GM18867 (cell line): ENCODE measurements at regions not wholly inside any gene's neighbourhood (a gene's known extent, or its start where the extent isn't known, plus 50 kb on each side); places are given as distances from the start of the nearest gene placed in this dataset.
"Not testable (repeated sequence)": the region's sequence is repeated elsewhere in the genome, so short reads cannot be mapped to it uniquely, and the experiment has no call there.

Experiments
- ATAC-seq: cut with Tn5 transposase; IDR thresholded peaks from one replicate; pipeline ENCODE4 v1.9.1; 2021; ENCODE audit warnings: mild to moderate bottlenecking, moderate library complexity; ENCODE audit not compliant: unreplicated experiment

DNA sequence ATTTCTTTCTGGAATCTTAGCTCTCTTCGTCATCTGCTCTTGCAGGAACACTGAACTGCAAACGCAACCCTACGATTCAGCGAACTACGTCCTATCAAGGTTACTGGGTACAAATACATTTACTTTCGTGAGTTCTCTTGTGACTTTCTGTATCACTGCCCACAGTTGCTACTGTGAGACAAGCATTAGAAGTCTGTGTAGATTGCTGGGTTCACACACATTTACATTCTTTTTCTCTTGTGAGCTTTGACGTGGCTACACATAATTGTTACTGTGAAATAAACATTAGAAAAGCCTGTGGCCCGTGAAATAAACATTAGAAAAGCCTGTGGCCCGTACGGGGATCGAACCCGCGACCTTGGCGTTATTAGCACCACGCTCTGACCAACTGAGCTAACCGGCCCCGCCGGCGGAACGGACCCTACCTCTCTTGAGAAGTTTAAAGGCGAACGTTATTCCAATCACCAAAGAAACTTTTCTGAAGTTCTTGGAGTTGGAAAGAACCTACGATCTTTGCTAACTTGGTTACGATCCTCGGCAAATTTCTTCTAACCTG lies 61.2 kb upstream of the ZNF322 start:
- not testable (repeated sequence) for ATAC-seq

GRCh38 chr6:26730019-26730766 lies 70.6 kb upstream of the ZNF322 start:
- not testable (repeated sequence) for ATAC-seq

GRCh38 chr6:26734776-26735472 lies 75.4 kb upstream of the ZNF322 start:
- not testable (repeated sequence) for ATAC-seq

- ATAC-seq, result no peak
These were observed 80.3 kb upstream of the ZNF322 start for GRCh38 chr6:26739811-26740210.

DNA sequence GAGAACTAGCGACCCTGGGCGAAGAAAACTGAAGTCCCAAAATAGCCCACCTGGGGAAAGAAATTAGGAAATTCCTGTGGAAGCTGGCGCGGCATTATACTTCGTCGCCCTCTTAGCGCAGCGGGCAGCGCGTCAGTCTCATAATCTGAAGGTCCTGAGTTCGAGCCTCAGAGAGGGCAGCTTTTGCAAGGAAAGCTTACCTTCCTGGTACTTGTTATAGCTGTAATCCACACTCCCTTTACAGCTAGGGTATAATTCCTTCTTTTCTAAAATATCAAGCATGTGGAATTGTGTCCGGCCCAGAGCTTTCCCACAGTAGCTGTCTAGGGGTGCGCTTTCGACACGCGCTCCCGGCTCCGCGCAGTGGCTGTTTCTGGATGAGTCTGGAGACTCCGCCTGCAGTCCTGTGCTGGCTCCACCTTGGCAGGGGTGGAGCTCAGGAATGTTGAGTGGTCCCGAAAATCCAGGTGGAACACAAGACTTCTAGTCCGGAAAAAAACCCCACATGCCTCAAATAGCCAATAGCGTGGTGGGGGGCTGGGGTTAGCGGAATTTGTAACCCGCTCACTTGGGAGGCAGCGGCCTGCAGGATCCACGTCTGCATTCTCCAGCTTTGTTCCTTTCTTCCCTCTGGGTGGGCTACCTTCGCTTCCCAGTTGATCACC lies 83.7 kb upstream of the ZNF322 start:
- no peak for ATAC-seq

- ATAC-seq, result no peak
These were observed 84.6 kb upstream of the ZNF322 start for GRCh38 chr6:26743941-26744699.

GRCh38 chr6:26744837-26745282 lies 85.3 kb upstream of the ZNF322 start:
- ATAC-seq, result not testable (repeated sequence)

DNA sequence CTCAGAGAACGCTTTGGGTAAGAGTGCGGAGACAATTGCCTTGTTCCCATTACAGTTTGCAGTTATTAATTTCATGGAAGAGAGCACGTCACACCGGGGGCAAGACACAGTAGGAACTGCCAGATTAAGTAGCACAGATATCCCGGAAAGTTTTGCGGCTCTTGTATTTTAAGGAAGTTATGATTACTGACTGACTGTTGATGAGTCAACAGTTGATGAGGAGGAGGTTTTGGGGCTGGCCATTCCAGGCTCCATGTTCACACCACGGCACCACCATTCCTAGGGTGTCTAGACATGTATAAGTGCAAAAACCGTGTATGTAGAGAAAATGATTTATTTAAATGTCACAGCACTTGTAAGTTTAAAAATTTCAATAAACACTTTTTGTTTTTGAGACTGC lies 86.4 kb upstream of the ZNF322 start:
- not testable (repeated sequence) for ATAC-seq

GRCh38 chr6:26749126-26749758 lies 89.7 kb upstream of the ZNF322 start:
- not testable (repeated sequence) for ATAC-seq

- not testable (repeated sequence) for ATAC-seq
These were observed 90.2 kb upstream of the ZNF322 start for GRCh38 chr6:26749759-26750126.

GRCh38 chr6:26754212-26754611 lies 94.7 kb upstream of the ZNF322 start:
- ATAC-seq, result no peak

DNA sequence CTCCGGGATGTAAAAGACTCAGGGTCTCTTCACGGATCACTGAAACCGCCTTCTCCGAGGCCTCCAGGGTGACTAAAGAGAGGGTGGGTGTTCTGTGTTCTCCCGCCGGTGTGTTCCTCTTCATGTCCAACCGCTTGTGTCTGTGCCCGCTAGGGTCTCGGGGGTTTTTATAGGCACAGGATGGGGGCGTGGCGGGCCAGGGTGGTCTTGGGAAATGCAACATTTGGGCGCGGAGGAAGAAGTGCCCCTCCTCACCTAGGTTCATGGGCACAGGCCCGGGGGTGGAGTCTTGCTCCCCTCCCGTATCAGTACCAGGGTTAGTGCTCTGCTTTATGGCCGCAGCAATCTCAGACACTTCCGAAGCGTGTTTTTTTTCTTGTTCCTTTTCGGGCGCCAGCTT lies 95.3 kb upstream of the ZNF322 start:
- not testable (repeated sequence) for ATAC-seq

DNA sequence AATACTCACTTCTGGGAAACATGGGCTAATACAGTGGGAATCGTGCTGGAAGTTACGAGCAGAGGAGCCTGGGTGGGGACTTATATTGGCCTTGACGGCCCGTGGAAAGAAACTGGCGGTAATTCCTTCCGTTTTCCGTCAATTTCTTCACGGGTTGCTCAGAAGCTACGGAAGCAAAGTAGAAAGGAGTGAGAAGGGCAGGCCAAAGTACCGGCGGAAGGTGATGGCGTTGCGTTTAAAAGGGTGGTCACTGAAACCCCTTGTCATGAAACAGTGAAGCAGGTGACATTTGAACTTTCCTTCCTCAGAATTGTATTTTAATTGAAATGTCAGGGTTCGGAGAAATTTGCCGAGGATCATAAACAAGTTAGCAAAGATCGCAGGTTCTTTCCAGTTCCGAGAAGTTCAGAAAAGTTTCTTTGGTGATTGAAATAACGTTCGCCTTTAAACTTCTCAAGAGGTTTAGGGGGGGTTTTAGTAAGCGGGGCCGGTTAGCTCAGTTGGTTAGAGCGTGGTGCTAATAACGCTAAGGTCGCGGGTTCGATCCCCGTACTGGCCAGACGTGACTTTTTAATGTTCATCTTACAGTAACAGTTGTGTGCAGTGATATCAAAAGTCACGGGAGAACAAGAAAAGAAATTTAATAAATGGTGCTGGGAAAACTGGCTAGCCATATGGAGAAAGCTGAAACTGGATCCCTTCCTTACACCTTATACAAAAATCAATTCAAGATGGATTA lies 96.7 kb upstream of the ZNF322 start:
- ATAC-seq, result not testable (repeated sequence)

GRCh38 chr6:26766203-26766902 lies 106.8 kb upstream of the ZNF322 start:
- ATAC-seq, result not testable (repeated sequence)

- not testable (repeated sequence) for ATAC-seq
These were observed 111.6 kb upstream of the ZNF322 start for GRCh38 chr6:26770941-26771666.

- not testable (repeated sequence) for ATAC-seq
These were observed 113.9 kb upstream of the ZNF322 start for GRCh38 chr6:26773414-26773813.

GRCh38 chr6:26780563-26780962 lies 121.0 kb upstream of the ZNF322 start:
- ATAC-seq, result not testable (repeated sequence)
